PC-3 (cell line): ENCODE measurements at regions not wholly inside any gene's neighbourhood (a gene's known extent, or its start where the extent isn't known, plus 50 kb on each side); places are given as distances from the start of the nearest gene placed in this dataset.

Experiments
- ATAC-seq: fragments of 200-7000 bp; cut with Tn5 transposase; 2 replicates; pipeline ENCODE4 v1.9.1; 2020; ENCODE audit warnings: mild to moderate bottlenecking, moderate library complexity
- BruUV-seq: library from RNA; stranded (reverse); fragments of 400-500 nt; replicated peaks from 2 replicates; lab custom pipeline; 2021; lab: Mats Ljungman, UMichigan
- CTCF ChIA-PET: fragments of 300-600 bp; sonication (Branson Sonifier 250); formaldehyde crosslinking; loops from one replicate; lab custom pipeline; 2022; ENCODE audit warnings: antibody characterized with exemption; lab: Charles Lee
- POLR2A ChIA-PET: fragments of 300-600 bp; sonication (Branson Sonifier 250); formaldehyde crosslinking; loops from one replicate; lab custom pipeline; 2022; ENCODE audit warnings: antibody characterized with exemption; ENCODE audit not compliant: unreplicated experiment; lab: Charles Lee
- DNase-seq: peaks from one replicate; pipeline ENCODE4 v3.0.0-alpha.2; 2015
- H2AFZ ChIP-seq: fragments of 300-600 bp; sonication (generic); 2 replicates; pipeline ENCODE4 v1.6.0; 2016; ENCODE audit warnings: antibody characterized with exemption, low read length
- H3F3A ChIP-seq: fragments of 300-600 bp; sonication (generic); one replicate; pipeline ENCODE4 v1.6.0; 2017; ENCODE audit warnings: antibody characterized with exemption, low read length, control low read depth, mild to moderate bottlenecking; ENCODE audit not compliant: unreplicated experiment
- H3K27ac ChIP-seq: fragments of 300-600 bp; sonication (generic); 2 replicates; pipeline ENCODE4 v1.5.1; 2016; ENCODE audit warnings: mild to moderate bottlenecking, low read length
- H3K27me3 ChIP-seq: fragments of 300-600 bp; sonication (generic); 2 replicates; pipeline ENCODE4 v1.6.1; 2016; ENCODE audit warnings: low read length, mixed read lengths
- H3K36me3 ChIP-seq: fragments of 300-600 bp; sonication (generic); 2 replicates; pipeline ENCODE4 v1.6.1; 2016; ENCODE audit warnings: low read depth, mixed run types, low read length, mixed read lengths
- H3K4me1 ChIP-seq: fragments of 300-600 bp; sonication (generic); 2 replicates; pipeline ENCODE4 v1.5.1; 2016; ENCODE audit warnings: low read length; ENCODE audit not compliant: insufficient read depth
- H3K4me2 ChIP-seq: fragments of 300-600 bp; sonication (generic); 2 replicates; pipeline ENCODE4 v1.6.0; 2016; ENCODE audit warnings: low read length
- H3K4me3 ChIP-seq: fragments of 300-600 bp; sonication (generic); 2 replicates; pipeline ENCODE4 v1.5.1; 2016; ENCODE audit warnings: mild to moderate bottlenecking, low read length, mixed read lengths
- H3K79me2 ChIP-seq: fragments of 300-600 bp; sonication (generic); 2 replicates; pipeline ENCODE4 v1.6.1; 2017; ENCODE audit warnings: low read length, mixed read lengths
- H3K9ac ChIP-seq: fragments of 300-600 bp; sonication (generic); 2 replicates; pipeline ENCODE4 v1.6.0; 2016; ENCODE audit warnings: mild to moderate bottlenecking, low read length
- H3K9me2 ChIP-seq: fragments of 300-600 bp; sonication (generic); replicated peaks from 2 replicates; pipeline ENCODE4 v1.6.1; 2016; ENCODE audit warnings: mixed run types, low read length, mixed read lengths
- H3K9me3 ChIP-seq: fragments of 300-600 bp; sonication (generic); 2 replicates; pipeline ENCODE4 v1.6.1; 2016; ENCODE audit warnings: low read length, mixed read lengths
- H4K20me1 ChIP-seq: fragments of 300-600 bp; sonication (generic); 2 replicates; pipeline ENCODE4 v1.6.1; 2016; ENCODE audit warnings: low read length, mixed read lengths
- EZH2 ChIP-seq: fragments of 300-600 bp; sonication (generic); IDR thresholded peaks from one replicate; pipeline ENCODE4 v1.6.1; 2017; ENCODE audit warnings: antibody characterized with exemption, mild to moderate bottlenecking, low read length; ENCODE audit not compliant: unreplicated experiment
- EZH2phosphoT487 ChIP-seq: fragments of 300-600 bp; sonication (generic); IDR thresholded peaks from 2 replicates; pipeline ENCODE4 v1.6.1; 2018; ENCODE audit warnings: mild to moderate bottlenecking, antibody characterized with exemption, low read length, borderline replicate concordance
- intact Hi-C: fragments of 100-400 bp; cut with micrococcal nuclease; formaldehyde crosslinking; loops from 2 replicates; pipeline ENCODE4 v1.9.0; 2023
- TF ChIP-seq, protein P1 (sequence below): fragments of 300-600 bp; sonication (generic); conservative IDR thresholded peaks from 2 replicates; pipeline ENCODE4 v1.5.1; 2017; ENCODE audit warnings: antibody characterized with exemption, low read depth, mild to moderate bottlenecking, low read length

DNA sequence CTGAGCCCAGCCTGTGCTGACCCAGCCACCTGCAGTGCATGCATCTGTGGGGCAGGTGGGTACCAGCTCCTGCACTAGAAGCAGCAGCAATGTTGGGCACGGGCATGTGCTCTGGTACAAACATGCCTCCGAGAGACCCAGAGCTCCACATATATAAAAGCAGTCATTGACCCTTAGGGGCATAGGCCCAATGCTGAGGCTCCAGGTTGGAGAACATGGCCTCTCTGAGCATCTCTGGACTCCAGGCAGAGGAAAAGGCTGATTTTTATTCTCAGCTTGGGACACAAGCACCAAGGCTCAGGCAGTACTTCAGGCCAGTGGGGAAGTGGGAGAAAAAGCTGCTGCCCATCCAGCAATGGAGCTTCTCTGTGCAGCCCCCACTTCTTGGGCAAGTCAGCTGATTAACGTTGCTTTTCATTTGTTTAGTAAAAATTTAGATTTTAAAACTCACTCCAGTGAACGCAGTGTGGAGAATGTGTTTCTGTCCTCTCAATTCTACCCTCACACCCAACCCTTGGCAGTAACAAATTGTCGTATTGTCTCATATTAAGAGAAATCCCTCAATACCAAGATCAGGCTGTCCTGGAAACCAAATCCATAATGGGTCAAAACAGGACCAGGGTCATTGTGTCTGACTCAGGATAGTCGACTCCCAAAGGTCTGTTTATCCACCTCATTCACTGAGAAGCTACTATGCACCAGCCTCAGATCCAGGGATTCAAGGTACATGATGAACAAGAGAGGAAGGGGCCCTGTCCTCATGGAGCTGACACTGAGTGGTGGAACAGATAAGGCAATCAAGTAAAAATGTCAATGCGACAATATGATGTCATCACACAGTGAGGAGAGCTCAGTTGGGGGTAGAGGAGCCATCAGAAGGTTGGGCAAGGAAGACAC, 50.6 kb upstream of the TOP3B start:
- H2AFZ ChIP-seq: no peak overlapping the region
- H3K4me2 ChIP-seq: no peak overlapping the region
- no peaks in the 10 kb centered on the region for H3K79me2 ChIP-seq
- H3K4me3 ChIP-seq: no peak overlapping the region
- ATAC-seq (no peak), DNase-seq (no peak)
- BruUV-seq: no TSS peak
- no peaks in the 10 kb centered on the region for H3K36me3 ChIP-seq
- no peaks in the 10 kb centered on the region for H4K20me1 ChIP-seq
- TF ChIP-seq EZH2phosphoT487: no peak
- TF ChIP-seq EZH2: no peak
- TF ChIP-seq, protein P1, sequence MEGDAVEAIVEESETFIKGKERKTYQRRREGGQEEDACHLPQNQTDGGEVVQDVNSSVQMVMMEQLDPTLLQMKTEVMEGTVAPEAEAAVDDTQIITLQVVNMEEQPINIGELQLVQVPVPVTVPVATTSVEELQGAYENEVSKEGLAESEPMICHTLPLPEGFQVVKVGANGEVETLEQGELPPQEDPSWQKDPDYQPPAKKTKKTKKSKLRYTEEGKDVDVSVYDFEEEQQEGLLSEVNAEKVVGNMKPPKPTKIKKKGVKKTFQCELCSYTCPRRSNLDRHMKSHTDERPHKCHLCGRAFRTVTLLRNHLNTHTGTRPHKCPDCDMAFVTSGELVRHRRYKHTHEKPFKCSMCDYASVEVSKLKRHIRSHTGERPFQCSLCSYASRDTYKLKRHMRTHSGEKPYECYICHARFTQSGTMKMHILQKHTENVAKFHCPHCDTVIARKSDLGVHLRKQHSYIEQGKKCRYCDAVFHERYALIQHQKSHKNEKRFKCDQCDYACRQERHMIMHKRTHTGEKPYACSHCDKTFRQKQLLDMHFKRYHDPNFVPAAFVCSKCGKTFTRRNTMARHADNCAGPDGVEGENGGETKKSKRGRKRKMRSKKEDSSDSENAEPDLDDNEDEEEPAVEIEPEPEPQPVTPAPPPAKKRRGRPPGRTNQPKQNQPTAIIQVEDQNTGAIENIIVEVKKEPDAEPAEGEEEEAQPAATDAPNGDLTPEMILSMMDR: no peak
- no peak overlapping the region for H3K9ac ChIP-seq
- H3K9me2 ChIP-seq: no peaks in the 10 kb centered on the region
- no peaks in the 10 kb centered on the region for H3K9me3 ChIP-seq
- intact Hi-C loops: no loop called here
- H3F3A ChIP-seq: no peaks in the 10 kb centered on the region
- no peak overlapping the region for H3K27ac ChIP-seq
- H3K4me1 ChIP-seq: no peaks in the 10 kb centered on the region
- ChIA-PET CTCF (no interaction called here), POLR2A (no interaction called here)
- H3K27me3 ChIP-seq: no peaks in the 10 kb centered on the region; the same call in 1 of the 2 replicates

DNA sequence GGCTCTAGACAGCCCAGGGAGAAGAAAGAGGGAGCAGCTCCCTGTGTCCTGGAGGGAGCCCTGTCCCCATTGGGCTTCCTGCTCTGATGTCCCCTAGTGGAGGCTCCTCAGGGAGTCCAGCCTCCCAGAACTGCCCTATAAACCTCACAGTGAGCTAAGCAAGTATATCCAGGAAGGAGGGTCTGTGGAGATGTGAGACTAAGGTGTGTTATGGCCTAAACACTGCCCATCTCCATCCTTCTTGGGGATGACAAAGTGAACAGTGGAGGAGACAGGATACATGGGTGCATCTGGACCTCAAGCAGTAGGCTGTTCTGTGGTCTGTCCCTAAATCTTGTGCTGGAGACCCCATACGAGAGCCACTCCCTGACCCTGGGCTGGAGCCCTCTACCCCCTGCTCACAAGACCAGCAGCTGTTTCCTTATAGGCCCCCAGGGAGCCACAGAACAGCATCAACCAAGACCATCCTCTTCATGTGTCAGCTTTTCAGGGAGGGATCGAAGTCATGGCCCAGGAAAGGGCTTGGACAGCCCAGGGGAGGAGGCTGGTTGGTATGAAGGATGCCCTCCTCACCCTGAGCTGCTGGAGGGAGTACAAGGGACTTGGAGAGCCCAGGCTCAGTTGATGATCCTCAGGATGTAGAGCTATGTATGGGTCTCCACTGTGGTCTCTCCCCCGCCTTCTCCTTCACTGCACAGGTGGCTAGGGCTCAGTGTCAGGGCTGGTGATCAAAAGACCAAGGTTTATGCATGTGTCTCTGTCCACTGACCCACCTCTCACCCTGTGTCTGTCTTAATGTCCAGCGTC, 49.7 kb upstream of the TOP3B start:
- ChIA-PET POLR2A (no interaction called here), CTCF (no interaction called here)
- Histone ChIP-seq H3K9me3 (no peaks in the 10 kb centered on the region), H3F3A (no peaks in the 10 kb centered on the region), H3K4me2 (no peak overlapping the region), H3K4me3 (no peak overlapping the region), H3K27me3 (no peaks in the 10 kb centered on the region; the same call in 1 of the 2 replicates), H3K36me3 (no peaks in the 10 kb centered on the region), H4K20me1 (no peaks in the 10 kb centered on the region), H3K79me2 (no peaks in the 10 kb centered on the region), H3K27ac (no peak overlapping the region), H3K9ac (no peak overlapping the region), H3K9me2 (no peaks in the 10 kb centered on the region), H3K4me1 (no peaks in the 10 kb centered on the region), H2AFZ (no peak overlapping the region)
- TF ChIP-seq, protein P1: no peak
- no peak for TF ChIP-seq EZH2phosphoT487
- no peak for TF ChIP-seq EZH2
- no TSS peak for BruUV-seq
- ATAC-seq (no peak), DNase-seq (no peak)
- intact Hi-C loops: no loop called here
